ENCODE measurements at regions not wholly inside any gene's neighbourhood (a gene's known extent, or its start where the extent isn't known, plus 50 kb on each side); places are given as distances from the start of the nearest gene placed in this dataset.

DNA sequence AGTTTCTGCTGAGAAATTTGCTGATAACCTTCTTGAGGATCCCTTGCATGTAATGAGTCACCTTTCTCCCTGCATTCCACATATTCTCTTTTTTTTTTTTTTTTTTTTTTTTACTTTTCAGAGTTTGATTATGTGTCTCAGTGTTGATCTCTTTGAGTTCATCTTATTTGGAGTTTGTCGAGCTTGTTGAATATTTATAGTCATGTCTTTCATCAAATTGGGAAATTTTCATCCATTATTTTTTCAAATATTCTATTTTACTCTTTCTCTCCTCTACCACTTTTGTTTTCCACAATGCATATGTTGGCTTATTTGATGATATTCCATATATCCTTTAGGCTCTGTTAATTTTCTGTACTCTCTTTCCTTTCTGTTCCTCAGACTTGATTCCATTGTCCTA is 136.1 kb downstream of the MAD2L1 start:
- Histone ChIP-seq H3K36me3 (ENCODE audit: insufficient read depth, low read length) (no peaks in the 10 kb centered on the region), H3K79me2 (ENCODE audit: insufficient read depth, low read length) (no peaks in the 10 kb centered on the region), H3K9ac (ENCODE audit: low read depth, low read length, poor library complexity, severe bottlenecking) (no peak overlapping the region), H4K20me1 (ENCODE audit: insufficient read depth, low read length, poor library complexity, severe bottlenecking) (no peaks in the 10 kb centered on the region), H3K4me2 (ENCODE audit: low read depth, low read length, poor library complexity, severe bottlenecking) (no peak overlapping the region), H3K9me2 (replicated peaks; ENCODE audit: low read depth, low read length) (no peaks in the 10 kb centered on the region), H3K4me1 (ENCODE audit: insufficient read depth, low read length, poor library complexity, severe bottlenecking) (no peaks in the 10 kb centered on the region), H2AFZ (ENCODE audit: low read length) (no peak overlapping the region), H3K27me3 (ENCODE audit: insufficient read depth, low read length, poor library complexity, severe bottlenecking) (no peaks in the 10 kb centered on the region), H3K4me3 (ENCODE audit: low read length, poor library complexity, severe bottlenecking) (no peak overlapping the region), H3K9me3 (ENCODE audit: insufficient read depth, low read depth, low read length) (no peaks in the 10 kb centered on the region), H3F3A (ENCODE audit: low read depth) (no peaks in the 10 kb centered on the region)
- TF ChIP-seq EZH2phosphoT487 (IDR thresholded peaks at IDR 0.05; ENCODE audit: borderline replicate concordance) (no peak), CTCF (conservative IDR thresholded peaks at IDR 0.05; ENCODE audit: low read length) (no peak)

GRCh38 chr4:119921830-119922229 is 144.8 kb downstream of the MAD2L1 start:
- TF ChIP-seq CTCF (conservative IDR thresholded peaks at IDR 0.05; ENCODE audit: low read length) (no peak), EZH2phosphoT487 (IDR thresholded peaks at IDR 0.05; ENCODE audit: borderline replicate concordance) (no peak)
- Histone ChIP-seq H2AFZ (ENCODE audit: low read length) (no peak overlapping the region), H3K36me3 (ENCODE audit: insufficient read depth, low read length) (no peaks in the 10 kb centered on the region)

DNA sequence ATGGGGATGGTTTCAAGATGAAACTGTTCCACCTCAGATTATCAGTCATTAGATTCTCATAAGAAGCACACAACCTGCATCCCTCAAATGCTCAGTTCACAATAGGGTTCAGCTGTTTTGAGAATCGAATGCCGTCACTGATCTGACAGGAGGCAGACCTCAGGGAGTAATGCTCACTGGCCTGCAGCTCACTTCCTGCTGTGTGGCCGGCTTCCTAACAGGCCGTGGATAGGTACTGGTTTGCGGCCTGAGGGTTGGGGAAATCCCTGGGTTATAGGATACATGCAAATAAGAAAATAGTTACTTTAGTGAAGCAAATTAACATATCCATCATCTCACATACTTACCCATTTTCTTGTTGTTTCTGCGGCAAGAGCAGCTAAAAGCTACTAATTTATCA is 160.4 kb downstream of the MAD2L1 start:
- Histone ChIP-seq H4K20me1 (ENCODE audit: insufficient read depth, low read length, poor library complexity, severe bottlenecking) (no peaks in the 10 kb centered on the region), H3K27me3 (ENCODE audit: insufficient read depth, low read length, poor library complexity, severe bottlenecking) (no peaks in the 10 kb centered on the region), H3K9me2 (replicated peaks; ENCODE audit: low read depth, low read length) (no peaks in the 10 kb centered on the region), H3K4me1 (ENCODE audit: insufficient read depth, low read length, poor library complexity, severe bottlenecking) (no peaks in the 10 kb centered on the region), H3F3A (ENCODE audit: low read depth) (no peaks in the 10 kb centered on the region), H3K36me3 (ENCODE audit: insufficient read depth, low read length) (no peaks in the 10 kb centered on the region), H2AFZ (ENCODE audit: low read length) (no peak overlapping the region), H3K79me2 (ENCODE audit: insufficient read depth, low read length) (no peaks in the 10 kb centered on the region), H3K4me2 (ENCODE audit: low read depth, low read length, poor library complexity, severe bottlenecking) (no peak overlapping the region), H3K4me3 (ENCODE audit: low read length, poor library complexity, severe bottlenecking) (no peak overlapping the region), H3K9me3 (ENCODE audit: insufficient read depth, low read depth, low read length) (no peaks in the 10 kb centered on the region), H3K9ac (ENCODE audit: low read depth, low read length, poor library complexity, severe bottlenecking) (no peak overlapping the region)
- TF ChIP-seq EZH2phosphoT487 (IDR thresholded peaks at IDR 0.05; ENCODE audit: borderline replicate concordance): no peak
- TF ChIP-seq CTCF (conservative IDR thresholded peaks at IDR 0.05; ENCODE audit: low read length): no peak

More at GRCh38 chr4:119921830-119922229, 144.8 kb downstream of the MAD2L1 start:
- Histone ChIP-seq H3K79me2 (ENCODE audit: insufficient read depth, low read length) (no peaks in the 10 kb centered on the region), H3K9me2 (replicated peaks; ENCODE audit: low read depth, low read length) (no peaks in the 10 kb centered on the region), H3K9ac (ENCODE audit: low read depth, low read length, poor library complexity, severe bottlenecking) (no peak overlapping the region), H3K27me3 (ENCODE audit: insufficient read depth, low read length, poor library complexity, severe bottlenecking) (no peaks in the 10 kb centered on the region), H3K9me3 (ENCODE audit: insufficient read depth, low read depth, low read length) (no peaks in the 10 kb centered on the region), H3K4me2 (ENCODE audit: low read depth, low read length, poor library complexity, severe bottlenecking) (no peak overlapping the region), H4K20me1 (ENCODE audit: insufficient read depth, low read length, poor library complexity, severe bottlenecking) (no peaks in the 10 kb centered on the region), H3F3A (ENCODE audit: low read depth) (no peaks in the 10 kb centered on the region), H3K4me1 (ENCODE audit: insufficient read depth, low read length, poor library complexity, severe bottlenecking) (no peaks in the 10 kb centered on the region), H3K4me3 (ENCODE audit: low read length, poor library complexity, severe bottlenecking) (no peak overlapping the region)
